HG02588 (cell line): ENCODE measurements at regions not wholly inside any gene's neighbourhood (a gene's known extent, or its start where the extent isn't known, plus 50 kb on each side); places are given as distances from the start of the nearest gene placed in this dataset.
"Not testable (repeated sequence)": the region's sequence is repeated elsewhere in the genome, so short reads cannot be mapped to it uniquely, and the experiment has no call there.

Experiments
- ATAC-seq: cut with Tn5 transposase; IDR thresholded peaks from one replicate; pipeline ENCODE4 v1.9.1; 2021; ENCODE audit warnings: mild to moderate bottlenecking, moderate library complexity; ENCODE audit not compliant: unreplicated experiment

DNA sequence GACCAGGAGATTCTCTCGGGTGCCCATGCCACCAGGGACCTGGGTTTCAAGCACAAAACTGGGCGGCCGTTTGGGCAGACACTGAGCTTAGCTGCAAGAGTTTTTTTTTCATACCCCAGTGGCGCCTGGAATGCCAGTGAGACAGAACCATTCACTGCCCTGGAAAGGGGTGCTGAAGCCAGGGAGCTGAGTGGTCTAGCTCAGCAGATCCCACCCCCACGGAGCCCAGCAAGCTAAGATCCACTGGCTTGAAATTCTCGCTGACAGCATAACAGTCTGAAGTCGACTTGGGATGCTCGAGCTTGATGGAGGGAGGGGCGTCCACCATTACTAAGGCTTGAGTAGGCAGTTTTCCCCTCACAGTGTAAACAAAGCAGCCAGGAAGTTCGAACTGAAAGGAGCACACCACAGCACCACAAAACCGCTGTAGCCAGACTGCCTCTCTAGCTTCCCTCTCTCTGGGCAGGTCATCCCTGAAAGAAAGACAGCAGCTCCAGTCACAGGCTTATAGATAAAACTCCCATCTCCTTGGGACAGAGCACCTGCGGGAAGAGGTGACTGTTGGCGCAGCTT, 157.7 kb downstream of the GIPC2 start:
- not testable (repeated sequence) for ATAC-seq

DNA sequence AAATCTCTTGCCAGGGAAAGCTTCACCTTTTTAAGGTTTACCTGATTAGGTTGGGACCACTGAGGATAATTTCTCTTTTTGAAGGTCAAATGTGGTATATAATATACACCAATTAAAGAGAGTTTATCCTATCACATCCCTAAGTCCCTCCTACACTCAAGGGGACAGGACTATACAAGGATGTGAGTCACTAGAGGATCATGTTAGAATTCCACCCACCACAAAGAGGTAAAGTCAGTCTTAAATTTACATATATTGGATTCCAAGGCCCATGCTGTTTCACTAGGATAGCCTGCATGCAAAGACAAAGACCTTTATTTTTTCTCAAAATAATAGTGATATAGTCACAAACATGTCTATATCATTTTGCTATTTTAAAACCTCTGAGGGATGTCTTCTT, 164.4 kb downstream of the GIPC2 start:
- ATAC-seq: no peak

- ATAC-seq: no peak
Observed at GRCh38 chr1:78211483-78212092, 165.8 kb downstream of the GIPC2 start.

- no peak for ATAC-seq
Observed at GRCh38 chr1:78214334-78214733, 168.6 kb downstream of the GIPC2 start.

GRCh38 chr1:78222225-78222959, 176.6 kb downstream of the GIPC2 start:
- ATAC-seq: no peak

- no peak for ATAC-seq
Observed at GRCh38 chr1:78222960-78223358, 177.2 kb downstream of the GIPC2 start.

GRCh38 chr1:78223417-78224215, 177.8 kb downstream of the GIPC2 start:
- ATAC-seq: no peak

DNA sequence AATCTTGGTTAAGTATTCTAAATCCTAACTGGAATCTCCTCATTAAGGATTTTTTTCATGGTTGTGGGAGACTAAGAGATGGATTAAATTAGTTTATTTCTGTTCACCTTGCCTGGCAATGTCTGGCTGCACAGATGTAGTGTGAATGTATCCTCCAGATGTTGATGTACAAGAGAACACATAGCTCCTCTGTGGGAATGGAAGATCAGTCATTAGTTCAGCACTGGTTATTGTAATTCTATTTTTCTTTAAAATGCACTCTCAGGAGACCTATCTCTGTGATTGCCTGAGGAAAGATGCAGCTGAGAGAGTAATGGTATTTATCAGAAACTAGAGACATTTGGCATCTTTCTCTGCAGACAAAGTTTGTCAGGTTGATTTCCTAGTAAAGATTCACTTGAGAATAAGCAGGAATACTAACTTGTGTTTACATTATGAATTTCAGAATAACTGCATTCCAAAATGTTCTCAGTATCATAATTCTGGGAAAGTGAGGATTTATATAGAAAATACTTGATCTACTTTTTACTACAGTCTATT, 178.6 kb downstream of the GIPC2 start:
- no peak for ATAC-seq

GRCh38 chr1:78224861-78225552, 179.2 kb downstream of the GIPC2 start:
- no peak for ATAC-seq

GRCh38 chr1:78226784-78227183, 181.0 kb downstream of the GIPC2 start:
- no peak for ATAC-seq

DNA sequence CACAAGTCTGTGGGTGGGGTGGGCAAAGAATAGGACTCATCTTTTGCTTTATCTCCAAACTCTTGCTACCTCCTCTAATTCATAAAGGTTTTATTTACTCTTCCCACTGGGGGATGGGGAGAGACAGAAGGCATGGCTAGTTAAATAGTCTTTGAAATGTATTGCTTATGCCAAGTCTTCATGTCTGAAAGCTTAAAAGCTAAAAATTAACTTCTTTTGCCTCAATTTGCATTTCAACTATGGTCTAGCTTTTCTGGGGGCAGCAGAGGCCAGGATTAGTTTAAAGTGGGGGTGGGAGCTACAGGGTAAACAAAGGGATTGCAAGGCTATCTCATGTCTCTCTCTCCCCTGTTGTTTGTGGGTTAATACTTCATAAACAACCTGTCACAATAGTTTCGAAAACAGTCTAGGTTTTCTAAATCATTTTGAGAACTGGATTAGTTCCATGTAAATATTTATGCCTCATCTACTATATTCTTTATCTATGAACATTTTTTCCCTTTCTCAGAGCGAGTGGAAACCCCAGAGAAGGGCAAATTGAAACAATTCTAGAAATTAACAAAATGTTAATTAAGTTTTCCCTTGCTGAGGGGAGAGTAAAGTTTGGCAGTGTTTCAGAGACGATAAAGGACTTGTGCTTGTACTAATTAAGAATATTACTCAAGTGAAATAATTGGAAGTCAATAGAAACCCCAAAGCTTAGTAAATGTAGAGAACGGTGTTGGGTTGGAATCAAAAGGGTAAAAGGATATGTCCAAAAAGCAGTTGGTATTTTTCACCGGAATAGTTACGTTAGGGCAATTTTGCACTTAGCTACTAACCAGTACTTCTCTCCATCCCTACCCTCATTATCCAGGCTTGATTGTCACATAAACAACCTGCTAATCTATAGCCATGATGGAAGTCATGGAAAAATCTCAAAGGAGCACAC, 182.2 kb downstream of the GIPC2 start:
- no peak for ATAC-seq

DNA sequence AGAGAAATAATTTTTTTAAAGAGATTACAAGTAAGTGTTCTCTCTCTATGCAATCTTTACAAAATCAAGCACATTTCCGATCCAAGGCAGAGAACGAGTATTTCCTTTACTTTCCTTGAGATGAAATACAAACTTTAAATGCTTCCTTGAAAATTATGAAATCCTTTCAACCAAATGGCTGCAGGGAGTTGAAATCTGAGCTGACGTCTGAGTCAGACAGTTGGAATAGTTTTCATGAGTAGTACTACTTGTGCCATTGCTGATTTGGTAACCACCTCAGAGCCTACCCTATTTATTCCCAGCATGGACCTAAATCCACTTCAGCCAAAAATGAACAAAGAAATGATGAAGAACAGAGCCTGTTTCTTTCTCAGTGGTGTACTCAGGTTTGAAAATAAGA, 183.6 kb downstream of the GIPC2 start:
- ATAC-seq: no peak

DNA sequence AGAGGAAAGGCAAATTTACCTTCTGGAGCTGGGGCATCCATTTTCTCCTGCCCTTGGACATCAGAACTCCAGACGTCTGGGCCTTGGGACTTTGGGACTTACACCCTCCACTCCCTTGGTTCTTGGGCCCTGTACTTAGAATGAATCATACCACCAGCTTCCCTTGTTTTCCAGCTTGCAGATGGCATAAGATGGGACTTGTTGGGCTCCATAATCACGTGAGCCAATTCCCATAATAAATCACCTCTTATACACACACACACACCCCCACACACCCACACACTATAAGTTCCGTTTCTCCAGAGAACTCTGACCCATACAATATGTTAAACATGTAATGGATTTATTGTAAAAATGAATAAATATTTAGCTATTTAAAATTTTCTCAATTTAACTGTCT, 185.7 kb downstream of the GIPC2 start:
- no peak for ATAC-seq

- ATAC-seq: no peak
Observed at GRCh38 chr1:78231894-78232293, 186.1 kb downstream of the GIPC2 start.

DNA sequence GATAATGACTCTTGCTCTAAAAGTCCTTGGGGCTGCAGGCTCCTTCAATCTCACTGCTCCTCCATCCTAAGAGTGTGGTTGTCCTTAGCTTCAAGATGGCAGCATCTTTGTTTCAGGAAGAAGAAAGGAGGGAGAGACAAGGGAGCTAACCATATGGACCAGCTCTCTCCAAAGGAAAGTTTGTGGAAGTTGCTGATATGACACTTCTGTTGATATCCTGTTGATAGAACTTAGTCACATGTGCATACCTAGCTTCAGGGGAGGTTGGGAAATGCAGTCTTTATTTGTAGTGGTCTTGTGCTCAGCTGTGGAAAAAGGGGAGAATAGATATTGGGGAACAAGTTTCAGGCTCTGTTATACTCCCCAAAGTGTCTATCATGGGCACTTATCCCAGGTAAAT, 186.9 kb downstream of the GIPC2 start:
- no peak for ATAC-seq

GRCh38 chr1:78234496-78234895, 188.7 kb downstream of the GIPC2 start:
- ATAC-seq: no peak

GRCh38 chr1:78236716-78237115, 190.9 kb downstream of the GIPC2 start:
- no peak for ATAC-seq

DNA sequence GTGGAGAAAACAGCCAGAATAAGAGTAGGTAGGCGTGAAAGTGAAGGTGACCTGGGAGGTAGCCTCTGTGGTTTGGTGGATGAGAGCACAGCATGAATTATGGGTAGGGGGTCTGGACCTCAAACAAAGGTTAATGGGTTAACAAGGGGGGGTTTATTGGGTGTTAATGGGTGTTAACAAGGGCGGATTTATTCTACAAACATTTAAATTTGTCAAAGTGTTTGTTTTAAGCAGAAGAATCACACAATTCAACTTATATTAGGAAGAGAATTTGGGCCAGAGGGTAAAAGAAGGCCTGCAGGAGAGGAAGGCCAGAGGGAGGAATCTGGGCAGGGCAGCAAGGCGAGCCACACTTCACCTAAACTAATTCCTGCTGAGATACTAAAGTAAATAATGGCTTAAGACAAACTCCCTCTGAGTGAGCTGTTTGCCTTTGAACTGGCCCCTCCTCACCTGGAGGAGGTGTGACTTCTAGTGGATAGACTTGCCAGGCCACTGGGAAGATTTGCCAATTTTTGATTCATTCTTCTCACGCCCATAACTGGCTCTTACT, 191.7 kb downstream of the GIPC2 start:
- ATAC-seq: no peak

GRCh38 chr1:78240191-78240590, 194.4 kb downstream of the GIPC2 start:
- no peak for ATAC-seq
